MM.1S (cell line): ENCODE measurements at regions not wholly inside any gene's neighbourhood (a gene's known extent, or its start where the extent isn't known, plus 50 kb on each side); places are given as distances from the start of the nearest gene placed in this dataset.

Experiments used
- EZH2 ChIP-seq: fragments of 300-600 bp; sonication (generic); optimal IDR thresholded peaks from 2 replicates; pipeline ENCODE3; 2017; ENCODE audit warnings: low read depth, mild to moderate bottlenecking, antibody characterized with exemption, low read length, mixed read lengths
- EZH2phosphoT487 ChIP-seq: fragments of 300-600 bp; sonication (generic); IDR thresholded peaks from 2 replicates; pipeline ENCODE4 v1.6.1; 2018; ENCODE audit warnings: antibody characterized with exemption, low read length
- TF ChIP-seq, protein P1 (sequence below): fragments of 300-600 bp; sonication (generic); IDR thresholded peaks from 2 replicates; pipeline ENCODE4 v1.5.1; 2016; ENCODE audit warnings: antibody characterized with exemption, low read length, mixed read lengths

GRCh38 chr20:6492271-6493055 is 275.0 kb upstream of the BMP2 start:
- TF ChIP-seq, protein P1, sequence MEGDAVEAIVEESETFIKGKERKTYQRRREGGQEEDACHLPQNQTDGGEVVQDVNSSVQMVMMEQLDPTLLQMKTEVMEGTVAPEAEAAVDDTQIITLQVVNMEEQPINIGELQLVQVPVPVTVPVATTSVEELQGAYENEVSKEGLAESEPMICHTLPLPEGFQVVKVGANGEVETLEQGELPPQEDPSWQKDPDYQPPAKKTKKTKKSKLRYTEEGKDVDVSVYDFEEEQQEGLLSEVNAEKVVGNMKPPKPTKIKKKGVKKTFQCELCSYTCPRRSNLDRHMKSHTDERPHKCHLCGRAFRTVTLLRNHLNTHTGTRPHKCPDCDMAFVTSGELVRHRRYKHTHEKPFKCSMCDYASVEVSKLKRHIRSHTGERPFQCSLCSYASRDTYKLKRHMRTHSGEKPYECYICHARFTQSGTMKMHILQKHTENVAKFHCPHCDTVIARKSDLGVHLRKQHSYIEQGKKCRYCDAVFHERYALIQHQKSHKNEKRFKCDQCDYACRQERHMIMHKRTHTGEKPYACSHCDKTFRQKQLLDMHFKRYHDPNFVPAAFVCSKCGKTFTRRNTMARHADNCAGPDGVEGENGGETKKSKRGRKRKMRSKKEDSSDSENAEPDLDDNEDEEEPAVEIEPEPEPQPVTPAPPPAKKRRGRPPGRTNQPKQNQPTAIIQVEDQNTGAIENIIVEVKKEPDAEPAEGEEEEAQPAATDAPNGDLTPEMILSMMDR, result no peak
- TF ChIP-seq EZH2phosphoT487 (no peak), EZH2 (no peak)
